SU-DHL-6 (cell line): ENCODE measurements at regions not wholly inside any gene's neighbourhood (a gene's known extent, or its start where the extent isn't known, plus 50 kb on each side); places are given as distances from the start of the nearest gene placed in this dataset.

Experiments
- H2AFZ ChIP-seq: fragments of 200-600 bp; sonication (generic); 2 replicates; pipeline ENCODE4 v1.6.1; 2014; ENCODE audit warnings: low read depth, mild to moderate bottlenecking, moderate library complexity, mixed read lengths, antibody characterized with exemption, low read length; ENCODE audit not compliant: severe bottlenecking
- H3F3A ChIP-seq: fragments of 200-600 bp; shearing (Covaris generic); 2 replicates; pipeline ENCODE4 v1.6.0; 2016; ENCODE audit warnings: antibody characterized with exemption, mild to moderate bottlenecking; ENCODE audit not compliant: insufficient read depth
- H3K27ac ChIP-seq: fragments of 200-600 bp; sonication (generic); 2 replicates; pipeline ENCODE4 v1.5.1; 2016; ENCODE audit warnings: low read depth, mild to moderate bottlenecking, low read length, moderate library complexity, mixed read lengths
- H3K27me3 ChIP-seq: fragments of 200-600 bp; sonication (generic), shearing (Covaris generic); 2 replicates; pipeline ENCODE4 v1.6.0; 2014; ENCODE audit warnings: mild to moderate bottlenecking, low read length
- H3K36me3 ChIP-seq: fragments of 200-600 bp; sonication (generic); 2 replicates; pipeline ENCODE4 v1.6.1; 2014; ENCODE audit warnings: mild to moderate bottlenecking, low read length, mixed read lengths
- H3K4me2 ChIP-seq: fragments of 300-600, 200-600 bp; shearing (Covaris generic), sonication (generic); 2 replicates; pipeline ENCODE4 v1.6.0; 2014; ENCODE audit warnings: low read length, low read depth, mild to moderate bottlenecking; ENCODE audit not compliant: poor library complexity, severe bottlenecking
- H3K4me3 ChIP-seq: fragments of 200-600 bp; sonication (generic); 2 replicates; pipeline ENCODE4 v1.5.1; 2014; ENCODE audit warnings: antibody characterized with exemption, low read length, mild to moderate bottlenecking, mixed read lengths; ENCODE audit not compliant: insufficient read depth, poor library complexity, severe bottlenecking
- H3K79me2 ChIP-seq: fragments of 200-600 bp; sonication (generic); 2 replicates; pipeline ENCODE4 v1.6.1; 2014; ENCODE audit warnings: mild to moderate bottlenecking, low read length, moderate library complexity; ENCODE audit not compliant: insufficient read depth
- H3K9ac ChIP-seq: fragments of 200-600 bp; sonication (generic); 2 replicates; pipeline ENCODE4 v1.7.0; 2014; ENCODE audit warnings: mild to moderate bottlenecking, low read length
- H3K9me2 ChIP-seq: fragments of 200-600 bp; sonication (generic); replicated peaks from 2 replicates; pipeline ENCODE4 v1.6.1; 2014; ENCODE audit warnings: low read length; ENCODE audit not compliant: insufficient read depth
- H3K9me3 ChIP-seq: fragments of 200-600 bp; sonication (generic); 2 replicates; pipeline ENCODE4 v1.6.1; 2014; ENCODE audit warnings: low read length, mixed read lengths; ENCODE audit not compliant: insufficient read depth
- H4K20me1 ChIP-seq: fragments of 200-600 bp; sonication (generic); 2 replicates; pipeline ENCODE4 v1.6.1; 2014; ENCODE audit warnings: low read depth, mild to moderate bottlenecking, antibody characterized with exemption, low read length, moderate library complexity, mixed read lengths
- EZH2phosphoT487 ChIP-seq: fragments of 200-600 bp; sonication (generic), shearing (Covaris generic); conservative IDR thresholded peaks from 2 replicates; pipeline ENCODE4 v1.6.1; 2018; ENCODE audit warnings: mild to moderate bottlenecking, antibody characterized with exemption, low read length, moderate library complexity, mixed read lengths
- TF ChIP-seq, protein P1 (sequence below): fragments of 200-600 bp; sonication (generic); IDR thresholded peaks from one replicate; pipeline ENCODE4 v1.5.1; 2017; ENCODE audit warnings: antibody characterized with exemption, mild to moderate bottlenecking, low read length, moderate library complexity; ENCODE audit not compliant: insufficient read depth, poor library complexity, severe bottlenecking

DNA sequence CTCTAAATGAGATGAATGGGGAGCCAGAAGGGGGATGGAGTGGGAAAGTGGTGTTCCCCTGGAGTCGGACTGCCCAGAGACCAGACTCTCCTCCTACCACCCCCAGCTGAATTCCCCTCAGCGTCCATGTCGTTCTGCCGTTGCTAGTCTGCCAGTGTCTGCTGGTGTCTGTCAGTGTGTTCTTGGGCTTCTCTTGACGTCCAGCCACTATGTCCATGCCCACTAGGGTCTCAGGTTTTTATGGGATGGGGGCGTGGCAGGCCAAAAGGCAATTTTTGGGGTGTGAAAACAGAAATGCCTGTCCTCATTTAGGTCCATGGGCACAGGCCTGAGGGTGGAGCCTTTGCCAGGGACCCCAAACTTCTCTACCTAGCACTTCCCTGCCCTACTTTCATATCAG lies 589.6 kb downstream of the IGSF11 start:
- no peak overlapping the region for H3K4me2 ChIP-seq
- H3F3A ChIP-seq, result no peaks in the 10 kb centered on the region
- no peak overlapping the region for H3K27ac ChIP-seq
- H3K27me3 ChIP-seq, result no peaks in the 10 kb centered on the region
- no peak overlapping the region for H3K4me3 ChIP-seq
- no peaks in the 10 kb centered on the region for H3K9me3 ChIP-seq
- H3K36me3 ChIP-seq, result no peaks in the 10 kb centered on the region
- no peaks in the 10 kb centered on the region for H3K79me2 ChIP-seq
- TF ChIP-seq, protein P1, sequence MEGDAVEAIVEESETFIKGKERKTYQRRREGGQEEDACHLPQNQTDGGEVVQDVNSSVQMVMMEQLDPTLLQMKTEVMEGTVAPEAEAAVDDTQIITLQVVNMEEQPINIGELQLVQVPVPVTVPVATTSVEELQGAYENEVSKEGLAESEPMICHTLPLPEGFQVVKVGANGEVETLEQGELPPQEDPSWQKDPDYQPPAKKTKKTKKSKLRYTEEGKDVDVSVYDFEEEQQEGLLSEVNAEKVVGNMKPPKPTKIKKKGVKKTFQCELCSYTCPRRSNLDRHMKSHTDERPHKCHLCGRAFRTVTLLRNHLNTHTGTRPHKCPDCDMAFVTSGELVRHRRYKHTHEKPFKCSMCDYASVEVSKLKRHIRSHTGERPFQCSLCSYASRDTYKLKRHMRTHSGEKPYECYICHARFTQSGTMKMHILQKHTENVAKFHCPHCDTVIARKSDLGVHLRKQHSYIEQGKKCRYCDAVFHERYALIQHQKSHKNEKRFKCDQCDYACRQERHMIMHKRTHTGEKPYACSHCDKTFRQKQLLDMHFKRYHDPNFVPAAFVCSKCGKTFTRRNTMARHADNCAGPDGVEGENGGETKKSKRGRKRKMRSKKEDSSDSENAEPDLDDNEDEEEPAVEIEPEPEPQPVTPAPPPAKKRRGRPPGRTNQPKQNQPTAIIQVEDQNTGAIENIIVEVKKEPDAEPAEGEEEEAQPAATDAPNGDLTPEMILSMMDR, result no peak
- no peaks in the 10 kb centered on the region for H4K20me1 ChIP-seq
- H3K9me2 ChIP-seq, result no peaks in the 10 kb centered on the region
- no peak overlapping the region for H3K9ac ChIP-seq
- no peak overlapping the region for H2AFZ ChIP-seq

DNA sequence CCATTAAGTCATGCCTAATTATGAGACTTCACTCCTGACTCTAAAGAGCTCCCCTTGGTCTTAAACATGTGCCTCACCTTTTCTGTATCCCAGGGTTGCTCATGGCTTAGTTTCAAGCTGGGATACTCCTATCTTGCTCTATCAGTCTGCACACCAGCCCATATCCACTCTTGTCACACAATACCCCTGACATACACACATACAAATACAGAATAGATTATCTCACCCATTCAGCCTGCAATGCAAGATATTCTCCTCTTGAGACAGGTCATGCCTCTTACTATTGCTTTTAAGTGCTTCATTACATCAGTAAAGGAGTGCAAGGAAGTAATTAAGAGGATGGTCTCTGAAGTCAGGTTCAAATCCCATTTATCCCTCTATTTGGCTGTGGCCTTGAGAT lies 587.3 kb downstream of the IGSF11 start:
- no peaks in the 10 kb centered on the region for H3K9me2 ChIP-seq
- no peaks in the 10 kb centered on the region for H3K9me3 ChIP-seq
- H3K27me3 ChIP-seq, result no peaks in the 10 kb centered on the region
- H3K4me2 ChIP-seq, result no peak overlapping the region
- no peaks in the 10 kb centered on the region for H3K79me2 ChIP-seq
- H3F3A ChIP-seq, result no peaks in the 10 kb centered on the region
- H3K27ac ChIP-seq, result no peak overlapping the region
- no peak overlapping the region for H2AFZ ChIP-seq
- no peaks in the 10 kb centered on the region for H3K36me3 ChIP-seq
- H3K9ac ChIP-seq, result no peak overlapping the region
- H3K4me3 ChIP-seq, result no peak overlapping the region
- no peak for TF ChIP-seq EZH2phosphoT487
- TF ChIP-seq, protein P1, result no peak
- H4K20me1 ChIP-seq, result no peaks in the 10 kb centered on the region

DNA sequence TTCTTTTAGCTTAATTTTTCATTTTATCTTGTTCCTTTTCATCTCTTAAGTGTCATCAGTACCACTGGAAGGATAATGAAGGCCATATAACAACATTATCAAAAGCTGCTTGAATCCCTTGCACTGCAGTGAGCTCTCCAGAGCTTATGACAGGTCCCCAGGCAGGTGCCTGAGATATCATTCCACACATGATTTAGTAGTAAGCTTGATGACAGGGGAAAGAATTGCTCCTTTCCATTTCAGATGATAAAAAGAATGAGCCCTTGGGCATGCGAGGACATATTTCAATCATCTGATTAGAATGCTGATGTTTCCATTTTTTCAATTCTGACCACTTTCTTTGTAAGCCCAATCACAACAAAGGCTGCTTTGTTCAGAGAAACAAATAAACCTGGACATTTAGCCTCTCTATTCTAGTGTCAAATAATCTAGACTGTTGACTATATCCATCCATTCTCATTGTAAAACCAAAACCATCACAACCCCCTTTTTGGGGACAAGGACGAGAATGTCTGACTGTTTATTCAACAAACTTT lies 567.8 kb downstream of the IGSF11 start:
- H3K9ac ChIP-seq, result no peak overlapping the region
- H3K36me3 ChIP-seq, result no peaks in the 10 kb centered on the region
- no peak overlapping the region for H3K4me2 ChIP-seq
- no peaks in the 10 kb centered on the region for H3F3A ChIP-seq
- H3K9me3 ChIP-seq, result no peaks in the 10 kb centered on the region
- H4K20me1 ChIP-seq, result no peaks in the 10 kb centered on the region
- TF ChIP-seq, protein P1, result no peak
- TF ChIP-seq EZH2phosphoT487, result no peak
- no peak overlapping the region for H3K4me3 ChIP-seq
- H3K27me3 ChIP-seq, result no peaks in the 10 kb centered on the region
- no peak overlapping the region for H3K27ac ChIP-seq
- no peaks in the 10 kb centered on the region for H3K9me2 ChIP-seq
- H2AFZ ChIP-seq, result no peak overlapping the region
- H3K79me2 ChIP-seq, result no peaks in the 10 kb centered on the region

DNA sequence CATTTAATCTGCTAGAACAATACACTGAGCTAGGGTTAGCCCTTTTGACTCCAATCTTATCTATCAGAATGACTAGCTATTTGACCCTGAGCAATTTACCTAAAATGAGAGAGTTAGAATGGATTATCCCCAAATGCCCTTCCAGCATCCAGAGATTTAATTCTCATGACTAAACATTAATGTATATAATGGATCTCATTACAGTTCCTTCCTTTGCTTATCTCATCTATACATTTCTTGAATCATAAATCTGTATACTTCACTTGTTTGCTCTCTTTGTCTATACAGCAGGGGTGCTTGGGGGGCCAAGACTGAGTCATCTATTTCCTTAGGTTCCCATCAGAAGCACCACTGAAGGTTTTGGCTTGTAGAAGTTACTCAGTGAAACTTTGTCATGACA lies 565.8 kb downstream of the IGSF11 start:
- H3K9me2 ChIP-seq, result no peaks in the 10 kb centered on the region

More for the DNA sequence above, 565.8 kb downstream of the IGSF11 start:
- no peaks in the 10 kb centered on the region for H3K27me3 ChIP-seq
- H3K9me3 ChIP-seq, result no peaks in the 10 kb centered on the region
- no peak overlapping the region for H3K9ac ChIP-seq
- no peaks in the 10 kb centered on the region for H3K79me2 ChIP-seq
- no peak overlapping the region for H3K4me3 ChIP-seq
- H3K36me3 ChIP-seq, result no peaks in the 10 kb centered on the region
- no peaks in the 10 kb centered on the region for H4K20me1 ChIP-seq
- no peak overlapping the region for H2AFZ ChIP-seq
- H3K27ac ChIP-seq, result no peak overlapping the region
- no peak overlapping the region for H3K4me2 ChIP-seq
- H3F3A ChIP-seq, result no peaks in the 10 kb centered on the region
- TF ChIP-seq, protein P1, result no peak
